GM12878 (cell line): ENCODE measurements at regions not wholly inside any gene's neighbourhood (a gene's known extent, or its start where the extent isn't known, plus 50 kb on each side); places are given as distances from the start of the nearest gene placed in this dataset.

Experiments
- ATAC-seq: fragments of 200-7000 bp; cut with Tn5 transposase; 3 replicates; pipeline ENCODE4 v1.9.1; 2020; ENCODE audit warnings: mild to moderate bottlenecking, moderate library complexity
- BruUV-seq: library from RNA; stranded (reverse); fragments of 400-500 nt; replicated peaks from 2 replicates; lab custom pipeline; 2021; lab: Mats Ljungman, UMichigan
- CTCF ChIA-PET: fragments of 300-600 bp; sonication (Branson Sonifier 250); formaldehyde crosslinking; extraction: SDS; loops from one replicate; lab custom pipeline; 2021; ENCODE audit warnings: inconsistent platforms; lab: Yijun Ruan, JAX
- POLR2A ChIA-PET: fragments of 350-600 bp; formaldehyde crosslinking; extraction: SDS; loops from one replicate; lab custom pipeline; 2021; ENCODE audit warnings: inconsistent platforms; lab: Charles Lee
- RAD21 ChIA-PET: fragments of 300-600 bp; sonication (Branson Sonifier 250); formaldehyde crosslinking; loops from one replicate; lab custom pipeline; 2023; ENCODE audit warnings: antibody characterized with exemption; ENCODE audit not compliant: unreplicated experiment; lab: Charles Lee
- SMC1A ChIA-PET: fragments of 300-600 bp; sonication (Branson Sonifier 250); formaldehyde crosslinking; loops from one replicate; lab custom pipeline; 2023; ENCODE audit not compliant: unreplicated experiment, uncharacterized antibody; lab: Charles Lee
- DNase-seq: peaks from one replicate; pipeline ENCODE4 v3.0.0-alpha.2; 2011; ENCODE audit warnings: low read depth, low spot score
- FAIRE-seq: peaks from 3 replicates; lab custom pipeline; 2011; peaks lifted over from hg19 to GRCh38; lab: Jason Lieb, UNC
- H2AFZ ChIP-seq: 2 replicates; pipeline ENCODE4 v1.6.0; 2011; ENCODE audit warnings: low read depth, low read length, control low read depth; ENCODE audit not compliant: control insufficient read depth
- H3K27ac ChIP-seq: 2 replicates; pipeline ENCODE4 v1.5.1; 2011; ENCODE audit warnings: control low read depth; ENCODE audit not compliant: control insufficient read depth, insufficient read depth
- H3K27me3 ChIP-seq, 2 experiments: replicated peaks in 1 of 2; 2 replicates each; pipeline versions ENCODE4 v1.6.0 to v1.6.1; 2011; ENCODE audit warnings: low read length in 1 of 2; ENCODE audit not compliant: control insufficient read depth in 2 of 2, insufficient read depth in 2 of 2
- H3K36me3 ChIP-seq, 2 experiments: 2 replicates each; pipeline ENCODE4 v1.5.1; 2011; ENCODE audit warnings: low read length in 1 of 2; ENCODE audit not compliant: control insufficient read depth in 2 of 2, insufficient read depth in 2 of 2
- H3K4me1 ChIP-seq: 2 replicates; pipeline ENCODE4 v1.6.1; 2011; ENCODE audit warnings: mild to moderate bottlenecking, low read length, moderate library complexity, mixed read lengths; ENCODE audit not compliant: control insufficient read depth, insufficient read depth
- H3K4me2 ChIP-seq: 2 replicates; pipeline ENCODE4 v1.6.0; 2011; ENCODE audit warnings: control low read depth; ENCODE audit not compliant: control insufficient read depth, insufficient read depth
- H3K4me3 ChIP-seq: fragments of 200-600 bp; sonication (generic); 2 replicates; pipeline ENCODE4 v1.5.1; 2016
- H3K79me2 ChIP-seq: 2 replicates; pipeline ENCODE4 v1.6.0; 2011; ENCODE audit warnings: low read length; ENCODE audit not compliant: control insufficient read depth, insufficient read depth
- H3K9ac ChIP-seq: 2 replicates; pipeline ENCODE4 v1.8.0; 2011; ENCODE audit warnings: low read length, control low read depth, mixed read lengths; ENCODE audit not compliant: control insufficient read depth, insufficient read depth
- H3K9me3 ChIP-seq: replicated peaks from 3 replicates; pipeline ENCODE4 v1.5.1; 2011; ENCODE audit warnings: mild to moderate bottlenecking, low read length; ENCODE audit not compliant: control insufficient read depth, insufficient read depth
- H4K20me1 ChIP-seq: 2 replicates; pipeline ENCODE4 v1.6.0; 2011; ENCODE audit not compliant: control insufficient read depth, insufficient read depth
- ATF7 ChIP-seq: fragments of 450-650 bp; IDR thresholded peaks from 2 replicates; pipeline ENCODE4 v1.6.1; 2016; ENCODE audit warnings: low read depth, mild to moderate bottlenecking
- BCL11A ChIP-seq: IDR thresholded peaks from 2 replicates; pipeline ENCODE4 v1.6.1; 2011; ENCODE audit warnings: low read depth, low read length
- BHLHE40 ChIP-seq, 2 experiments: fragments of 450-650 bp in 1 of 2; IDR thresholded peaks; 2 replicates each; pipeline ENCODE4 v1.6.1; 2011 to 2017; ENCODE audit warnings: low read depth in 2 of 2, borderline replicate concordance in 1 of 2, improper control_type of control experiment in 1 of 2, low read length in 1 of 2, mild to moderate bottlenecking in 1 of 2
- CREM ChIP-seq: IDR thresholded peaks from 2 replicates; pipeline ENCODE4 v1.6.1; 2014; ENCODE audit warnings: antibody characterized with exemption, low read depth
- EZH2 ChIP-seq: IDR thresholded peaks from 2 replicates; pipeline ENCODE4 v1.6.1; 2012; ENCODE audit warnings: low read depth, mild to moderate bottlenecking, control low read depth, inconsistent platforms, low read length, borderline replicate concordance; ENCODE audit not compliant: control insufficient read depth
- IKZF2 ChIP-seq, 2 experiments: fragments of 450-650 bp; IDR thresholded peaks; 2 replicates each; pipeline ENCODE4 v1.6.1; 2017; ENCODE audit warnings: mild to moderate bottlenecking in 2 of 2, moderate library complexity in 2 of 2
- MEF2A ChIP-seq: IDR thresholded peaks from 2 replicates; pipeline ENCODE4 v1.6.1; 2011; ENCODE audit warnings: low read depth, mild to moderate bottlenecking, low read length, moderate library complexity; ENCODE audit not compliant: insufficient read depth
- POLR2AphosphoS5 ChIP-seq: IDR thresholded peaks from 2 replicates; pipeline ENCODE4 v1.6.1; 2011; ENCODE audit warnings: mild to moderate bottlenecking, low read length, inconsistent platforms
- SMARCA5 ChIP-seq: fragments of 450-650 bp; IDR thresholded peaks from 2 replicates; pipeline ENCODE4 v1.6.1; 2017; ENCODE audit warnings: mild to moderate bottlenecking
- STAT3 ChIP-seq: IDR thresholded peaks from 2 replicates; pipeline ENCODE4 v1.6.1; 2011; ENCODE audit warnings: low read depth, low read length, improper control_type of control experiment
- TBL1XR1 ChIP-seq: IDR thresholded peaks from 2 replicates; pipeline ENCODE4 v1.6.1; 2012; ENCODE audit warnings: low read depth, low read length, improper control_type of control experiment
- WGBS: methylation state at CpG from one replicate; pipeline ENCODE4 v1.1.6; 2016; ENCODE audit warnings: low lambda C conversion rate; ENCODE audit not compliant: insufficient replicate concordance, insufficient coverage; ENCODE audit errors: missing lambda C conversion rate; 5-methylcytosine and 5-hydroxymethylcytosine counted together
- in situ Hi-C: fragments of 300-500 bp; cut with MboI; formaldehyde crosslinking; loops from 9 replicates; pipeline ENCODE4 v1.14.3; 2018; ENCODE audit warnings: mixed read lengths
- intact Hi-C: fragments of 100-400 bp; cut with micrococcal nuclease; formaldehyde crosslinking; loops from one replicate; pipeline ENCODE4 v1.14.2; 2022; ENCODE audit not compliant: unreplicated experiment
- TF ChIP-seq, protein P1 (sequence below): fragments of 450-650 bp; IDR thresholded peaks from 2 replicates; pipeline ENCODE4 v1.6.1; 2017; ENCODE audit warnings: mild to moderate bottlenecking, low read depth, inconsistent platforms; ENCODE audit not compliant: poor library complexity, severe bottlenecking

DNA sequence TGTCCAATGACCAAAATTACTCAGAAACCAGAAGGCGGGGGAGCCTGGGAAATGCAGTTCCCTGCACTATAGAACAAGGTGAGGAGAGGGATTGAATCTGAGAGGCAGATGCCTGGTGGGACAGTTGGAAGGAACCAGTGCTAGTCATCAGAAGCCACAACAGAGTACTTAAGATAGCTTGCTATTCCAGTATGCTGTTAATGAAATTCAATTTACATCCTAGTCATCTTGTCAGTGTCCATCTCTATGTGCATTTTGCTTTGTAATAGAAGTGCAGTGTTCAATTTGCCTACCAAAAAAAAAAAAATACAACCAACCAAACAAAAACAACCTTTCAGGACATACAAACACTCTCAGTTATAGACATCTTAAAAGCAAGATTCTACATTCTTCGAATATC is 679.1 kb upstream of the CPEB2 start (continued):
- no peak for TF ChIP-seq ATF7
- TF ChIP-seq BCL11A, result no peak

DNA sequence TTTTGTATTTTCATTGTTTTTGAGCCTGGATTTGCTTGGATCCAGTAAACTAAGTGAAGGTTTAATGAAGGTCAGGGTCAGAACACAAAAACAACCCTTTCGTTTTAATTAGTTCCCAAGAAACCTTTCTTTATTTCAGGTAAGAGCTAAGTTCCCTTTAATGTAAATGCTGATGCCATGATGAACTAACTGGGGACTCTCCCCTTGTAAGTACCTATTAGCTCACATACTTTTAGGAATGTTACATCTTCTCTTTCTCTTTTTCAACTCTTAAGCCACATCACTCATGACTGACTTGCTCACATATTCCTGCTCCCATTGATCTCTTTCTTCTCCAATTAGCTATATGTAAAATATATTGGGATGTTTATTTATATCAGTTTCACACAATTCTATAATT is 673.1 kb upstream of the CPEB2 start:
- Histone ChIP-seq H3K9ac (no peak overlapping the region), H4K20me1 (no peaks in the 10 kb centered on the region), H3K9me3 (no peaks in the 10 kb centered on the region; the same call in 2 of the 3 replicates), H3K4me2 (no peak overlapping the region), H3K27me3 (no peaks in the 10 kb centered on the region), H3K36me3 (no peaks in the 10 kb centered on the region), H3K27ac (no peak overlapping the region), H3K4me1 (no peaks in the 10 kb centered on the region), H3K4me3 (no peak overlapping the region), H2AFZ (no peak overlapping the region), H3K79me2 (no peaks in the 10 kb centered on the region)
- BruUV-seq, result no TSS peak
- ChIA-PET CTCF (no interaction called here), SMC1A (interaction anchor here (1.3 kb wide), 1 partner anchor 193 kb away, joined by 3 read pairs; no protein-coding TSS in a partner anchor), POLR2A (no interaction called here), RAD21 (no interaction called here)
- ATAC-seq (no peak), DNase-seq (no peak), FAIRE-seq (no peak)
- intact Hi-C loops, result no loop called here
- WGBS, result 0% methylated on average over 1 of the region's 1 CpG
- in situ Hi-C loops, result no loop called here
- TF ChIP-seq BHLHE40 (IDR thresholded peaks at IDR 0.05; ENCODE audit: borderline replicate concordance in 1 of 2, low read depth in 2 of 2, low read length in 1 of 2) (no peak), SMARCA5 (no peak), STAT3 (no peak), POLR2AphosphoS5 (no peak), EZH2 (no peak), MEF2A (no peak), CREM (no peak), TBL1XR1 (no peak), IKZF2 (IDR thresholded peaks at IDR 0.05) (no peak)
- TF ChIP-seq, protein P1, sequence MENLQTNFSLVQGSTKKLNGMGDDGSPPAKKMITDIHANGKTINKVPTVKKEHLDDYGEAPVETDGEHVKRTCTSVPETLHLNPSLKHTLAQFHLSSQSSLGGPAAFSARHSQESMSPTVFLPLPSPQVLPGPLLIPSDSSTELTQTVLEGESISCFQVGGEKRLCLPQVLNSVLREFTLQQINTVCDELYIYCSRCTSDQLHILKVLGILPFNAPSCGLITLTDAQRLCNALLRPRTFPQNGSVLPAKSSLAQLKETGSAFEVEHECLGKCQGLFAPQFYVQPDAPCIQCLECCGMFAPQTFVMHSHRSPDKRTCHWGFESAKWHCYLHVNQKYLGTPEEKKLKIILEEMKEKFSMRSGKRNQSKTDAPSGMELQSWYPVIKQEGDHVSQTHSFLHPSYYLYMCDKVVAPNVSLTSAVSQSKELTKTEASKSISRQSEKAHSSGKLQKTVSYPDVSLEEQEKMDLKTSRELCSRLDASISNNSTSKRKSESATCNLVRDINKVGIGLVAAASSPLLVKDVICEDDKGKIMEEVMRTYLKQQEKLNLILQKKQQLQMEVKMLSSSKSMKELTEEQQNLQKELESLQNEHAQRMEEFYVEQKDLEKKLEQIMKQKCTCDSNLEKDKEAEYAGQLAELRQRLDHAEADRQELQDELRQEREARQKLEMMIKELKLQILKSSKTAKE, result no peak
